ENCODE measurements at regions not wholly inside any gene's neighbourhood (a gene's known extent, or its start where the extent isn't known, plus 50 kb on each side); places are given as distances from the start of the nearest gene placed in this dataset.

GRCh38 chr15:47304656-47305055, 412.6 kb upstream of the SEMA6D start:
- no peak overlapping the region for H2AK5ac ChIP-seq (ENCODE audit: insufficient read length, low read length)
- H3K56ac ChIP-seq (ENCODE audit: insufficient read length, low read depth, low read length): no peak overlapping the region
- no peak overlapping the region for H2BK120ac ChIP-seq (ENCODE audit: low read depth, low read length, poor library complexity, severe bottlenecking)
- H3K14ac ChIP-seq (ENCODE audit: insufficient read depth, low read length): no peak overlapping the region
- no peak overlapping the region for H3K27ac Mint-ChIP-seq
- no peak overlapping the region for H3K4me2 ChIP-seq (ENCODE audit: insufficient read depth, insufficient read length, low read length)
- no peaks in the 10 kb centered on the region for H3K27me3 Mint-ChIP-seq (ENCODE audit: low read depth)
- H3K18ac ChIP-seq (ENCODE audit: insufficient read length, low read depth, low read length): no peak overlapping the region
- H2BK20ac ChIP-seq (ENCODE audit: low read depth, low read length, poor library complexity, severe bottlenecking): no peak overlapping the region
- no peak overlapping the region for H2BK5ac ChIP-seq (ENCODE audit: insufficient read length, low read length)
- H3K9ac ChIP-seq (ENCODE audit: extremely low read depth, insufficient read length, low read length): no peak overlapping the region
- H3K4me1 Mint-ChIP-seq: peaks cover 6% of the 10 kb centered on the region in 2 experiments
- no peaks in the 10 kb centered on the region for H3K79me1 ChIP-seq (ENCODE audit: insufficient read depth, low read depth, low read length, poor library complexity, severe bottlenecking)
- no peak overlapping the region for H3K4ac ChIP-seq (ENCODE audit: low read depth, low read length)
- H3K27me3 ChIP-seq (ENCODE audit: insufficient read depth, low read length): no peaks in the 10 kb centered on the region
- no peak overlapping the region for H3K27ac ChIP-seq (ENCODE audit: insufficient read length, low read depth, low read length)
- DNase-seq: no peak
- H3K23me2 ChIP-seq (ENCODE audit: insufficient read length, low read depth, low read length, poor library complexity, severe bottlenecking): no peaks in the 10 kb centered on the region
- H2BK15ac ChIP-seq (ENCODE audit: low read depth, low read length): no peak overlapping the region
- TF ChIP-seq, protein P1, sequence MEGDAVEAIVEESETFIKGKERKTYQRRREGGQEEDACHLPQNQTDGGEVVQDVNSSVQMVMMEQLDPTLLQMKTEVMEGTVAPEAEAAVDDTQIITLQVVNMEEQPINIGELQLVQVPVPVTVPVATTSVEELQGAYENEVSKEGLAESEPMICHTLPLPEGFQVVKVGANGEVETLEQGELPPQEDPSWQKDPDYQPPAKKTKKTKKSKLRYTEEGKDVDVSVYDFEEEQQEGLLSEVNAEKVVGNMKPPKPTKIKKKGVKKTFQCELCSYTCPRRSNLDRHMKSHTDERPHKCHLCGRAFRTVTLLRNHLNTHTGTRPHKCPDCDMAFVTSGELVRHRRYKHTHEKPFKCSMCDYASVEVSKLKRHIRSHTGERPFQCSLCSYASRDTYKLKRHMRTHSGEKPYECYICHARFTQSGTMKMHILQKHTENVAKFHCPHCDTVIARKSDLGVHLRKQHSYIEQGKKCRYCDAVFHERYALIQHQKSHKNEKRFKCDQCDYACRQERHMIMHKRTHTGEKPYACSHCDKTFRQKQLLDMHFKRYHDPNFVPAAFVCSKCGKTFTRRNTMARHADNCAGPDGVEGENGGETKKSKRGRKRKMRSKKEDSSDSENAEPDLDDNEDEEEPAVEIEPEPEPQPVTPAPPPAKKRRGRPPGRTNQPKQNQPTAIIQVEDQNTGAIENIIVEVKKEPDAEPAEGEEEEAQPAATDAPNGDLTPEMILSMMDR (conservative IDR thresholded peaks at IDR 0.05): no peak
- H3K4me3 Mint-ChIP-seq: no peak overlapping the region
- H4K5ac ChIP-seq (ENCODE audit: insufficient read length, low read depth, low read length): no peak overlapping the region
- no peaks in the 10 kb centered on the region for H3K9me3 ChIP-seq (ENCODE audit: control insufficient read depth, low read depth, low read length)
- H2BK12ac ChIP-seq (ENCODE audit: insufficient read length, low read depth, low read length): no peak overlapping the region
- no peaks in the 10 kb centered on the region for H3K9me3 Mint-ChIP-seq
- no peak overlapping the region for H3T11ph ChIP-seq (ENCODE audit: low read length)
- no peaks in the 10 kb centered on the region for H4K20me1 ChIP-seq (ENCODE audit: control insufficient read depth, insufficient read depth, insufficient read length)
- H3K4me1 ChIP-seq (ENCODE audit: insufficient read depth, low read length): 0 out of 2 replicates have a peak, but pooled peaks cover 2% of the 10 kb centered on the region
- H2AFZ ChIP-seq (ENCODE audit: low read length): no peak overlapping the region
- H3K79me2 ChIP-seq (ENCODE audit: insufficient read depth, low read length): no peaks in the 10 kb centered on the region
- no peaks in the 10 kb centered on the region for H3K36me3 Mint-ChIP-seq (ENCODE audit: insufficient read depth in 1 of 3, low read depth in 3 of 3)
- no peak overlapping the region for H4K8ac ChIP-seq (replicated peaks; ENCODE audit: insufficient read length, low read depth, low read length)
- no peak overlapping the region for H4K91ac ChIP-seq (ENCODE audit: insufficient read length, low read depth, low read length)
- H3K23ac ChIP-seq (ENCODE audit: insufficient read length, low read depth, low read length): no peak overlapping the region

All from H9 (cell line).